Amygdala (tissue), 56 donors: ENCODE measurements at regions not wholly inside any gene's neighbourhood (a gene's known extent, or its start where the extent isn't known, plus 50 kb on each side); places are given as distances from the start of the nearest gene placed in this dataset.
A peak's percentile ranks its signal among the peaks of the same experiment; 100 is the strongest.
"Not testable (repeated sequence)": the region's sequence is repeated elsewhere in the genome, so short reads cannot be mapped to it uniquely, and the experiment has no call there.

Experiments used
- DNase-seq, 56 donors: peaks; one replicate each; lab custom pipeline; 2025; lab: John Stamatoyannopoulos, UW

DNA sequence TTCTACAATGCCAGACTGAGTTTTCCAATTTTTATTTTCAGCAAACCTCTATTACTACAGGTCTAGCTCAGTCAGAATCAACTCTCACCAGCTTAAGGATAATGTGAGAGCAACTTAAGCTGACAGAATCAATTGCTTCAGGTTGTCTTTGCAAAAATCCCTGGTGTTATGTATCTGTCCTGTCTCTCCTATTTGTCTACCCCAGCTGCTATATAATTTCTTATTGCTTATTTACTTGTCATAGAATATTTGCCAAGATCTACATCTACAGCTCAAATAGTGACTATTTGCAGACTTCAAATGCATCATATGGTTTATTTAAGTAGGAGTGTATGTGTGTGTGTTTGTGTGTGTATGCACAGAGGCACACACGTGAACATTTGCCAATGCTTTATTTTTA is 54.1 kb downstream of the FOXG1 start:
- no peak for DNase-seq

- no peak for DNase-seq
These were observed 55.4 kb downstream of the FOXG1 start for GRCh38 chr14:28821993-28822392.

- DNase-seq: no peak
These were observed 56.7 kb downstream of the FOXG1 start for GRCh38 chr14:28823245-28823644.

DNA sequence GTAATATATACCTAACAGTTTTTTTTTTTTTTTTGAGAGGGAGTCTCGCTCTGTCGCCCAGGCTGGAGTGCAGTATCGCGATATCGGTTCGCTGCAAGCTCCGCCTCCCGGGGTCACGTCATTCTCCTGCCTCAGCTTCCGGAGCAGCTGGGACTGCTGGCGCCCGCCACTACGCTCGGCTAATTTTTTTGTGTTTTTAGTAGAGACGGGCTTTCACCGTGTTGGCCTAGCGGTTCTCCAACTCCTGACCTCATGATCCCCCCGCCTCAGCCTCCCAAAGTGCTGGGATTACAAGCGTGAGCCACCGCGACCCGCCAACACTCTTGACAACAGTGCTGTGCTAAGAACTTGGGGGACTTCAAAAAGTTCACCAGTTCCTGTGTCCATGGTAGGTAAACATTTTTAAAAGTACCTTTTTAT is 63.5 kb downstream of the FOXG1 start:
- no peak for DNase-seq

DNA sequence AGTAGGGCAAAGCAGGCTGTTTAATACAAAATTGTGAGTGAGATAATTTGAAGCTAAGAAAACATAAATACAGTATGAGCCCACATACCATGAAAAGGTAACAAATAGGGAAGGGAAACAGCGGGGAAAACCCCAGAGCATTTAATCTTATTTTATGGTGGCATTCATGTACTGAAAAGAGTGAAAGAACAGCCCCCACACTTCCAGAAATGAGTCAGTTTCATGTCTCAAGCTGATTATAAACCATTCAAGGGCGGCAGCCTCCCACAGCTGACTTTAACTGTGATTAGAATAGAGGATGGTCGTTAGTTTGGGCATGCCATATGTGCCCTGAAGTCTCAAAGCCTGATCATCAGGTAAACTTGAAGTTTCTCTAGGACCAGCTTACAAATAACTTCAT is 64.5 kb downstream of the FOXG1 start:
- DNase-seq: peak in 5 of 56 donors; percentile 1 to 4 (median 2)

DNA sequence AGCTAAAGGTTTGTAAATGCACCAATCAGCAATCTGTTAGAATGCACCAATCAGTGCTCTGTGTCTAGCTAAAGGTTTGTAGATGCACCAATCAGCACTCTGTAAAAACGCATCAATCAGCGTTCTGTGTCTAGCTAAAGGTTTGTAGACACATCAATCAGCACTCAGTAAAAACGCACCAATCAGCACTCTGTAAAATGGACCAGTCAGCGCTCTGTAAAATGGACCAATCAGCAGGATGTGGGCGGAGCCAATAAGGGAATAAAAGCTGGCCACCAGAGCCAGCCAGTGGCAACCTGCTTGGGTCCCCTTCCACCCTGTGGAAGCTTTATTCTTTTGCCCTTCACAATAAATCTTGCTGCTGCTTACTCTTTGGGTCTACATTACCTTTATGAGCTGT is 76.0 kb downstream of the FOXG1 start:
- DNase-seq: not testable (repeated sequence)

- no peak for DNase-seq
These were observed 101.0 kb downstream of the FOXG1 start for GRCh38 chr14:28867571-28867970.

DNA sequence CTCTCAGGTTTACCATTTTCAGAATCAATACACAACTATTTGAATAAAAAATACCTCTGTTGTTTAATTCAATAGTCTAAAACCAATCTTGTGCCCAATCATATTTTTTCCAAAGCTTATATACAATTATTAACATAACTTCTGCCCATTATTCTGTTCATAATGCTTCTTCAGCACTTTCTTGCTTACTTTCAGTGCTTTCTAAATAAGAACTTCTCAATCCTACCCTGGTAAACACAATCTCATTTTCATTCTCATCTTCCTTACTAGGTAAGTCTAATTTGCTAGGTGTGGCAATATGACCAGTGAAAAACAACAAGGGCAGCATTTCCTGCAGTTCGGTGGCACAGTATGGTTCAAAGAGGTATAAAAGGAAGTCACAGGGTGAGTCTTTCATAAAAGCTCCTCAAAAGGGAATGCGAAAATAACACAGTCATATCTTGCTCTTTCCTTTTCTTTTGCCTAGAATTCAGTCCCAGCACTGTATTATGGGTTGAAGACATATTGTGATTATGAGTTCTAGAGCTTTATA is 103.5 kb downstream of the FOXG1 start:
- DNase-seq: no peak

DNA sequence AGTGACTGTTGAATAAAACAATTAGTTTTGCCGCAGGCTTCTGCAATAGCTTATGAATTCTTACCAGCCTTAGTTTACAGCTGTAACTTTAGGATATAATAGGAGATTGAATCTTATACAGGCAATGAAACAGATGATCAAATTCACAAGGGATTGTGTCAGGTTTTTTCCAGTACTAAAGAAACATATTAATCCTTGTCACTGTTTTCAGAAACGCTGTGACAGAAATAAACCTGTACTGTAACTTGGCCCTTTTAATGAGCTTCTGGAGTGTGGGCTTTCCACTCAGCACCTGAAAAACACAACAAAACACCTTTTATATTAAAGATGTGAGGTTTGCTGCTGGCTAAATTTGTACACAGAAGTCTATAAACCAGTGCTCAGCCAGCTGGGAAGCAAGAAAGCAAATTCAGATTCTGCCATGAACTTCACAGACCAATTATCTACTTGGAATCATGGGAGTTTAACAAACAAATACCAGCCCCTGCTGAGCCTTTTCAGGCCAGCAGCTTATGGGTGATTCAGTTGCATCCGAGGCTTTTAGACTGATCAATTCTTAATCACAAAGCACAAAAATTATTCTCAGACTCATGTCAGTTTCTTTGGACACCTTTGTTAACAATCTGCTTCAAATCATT is 109.5 kb downstream of the FOXG1 start:
- DNase-seq: no peak

DNA sequence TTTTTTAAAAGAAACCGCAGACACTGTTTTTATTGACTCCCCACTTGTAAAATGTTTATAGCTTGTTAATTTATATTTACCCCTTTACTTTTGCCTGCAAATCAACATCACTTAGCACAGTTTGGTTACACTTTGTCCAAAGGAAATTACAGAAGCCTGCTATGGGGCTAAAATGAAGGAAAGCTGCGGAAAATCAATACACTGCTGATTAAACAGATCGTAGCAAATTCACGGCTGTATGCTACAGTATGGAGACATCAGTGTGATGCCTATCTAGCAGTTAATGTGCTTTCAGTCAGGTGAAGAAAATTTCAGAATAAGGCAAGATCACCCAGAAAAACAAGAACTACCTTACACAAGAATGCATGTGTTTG is 110.0 kb downstream of the FOXG1 start:
- no peak for DNase-seq

DNA sequence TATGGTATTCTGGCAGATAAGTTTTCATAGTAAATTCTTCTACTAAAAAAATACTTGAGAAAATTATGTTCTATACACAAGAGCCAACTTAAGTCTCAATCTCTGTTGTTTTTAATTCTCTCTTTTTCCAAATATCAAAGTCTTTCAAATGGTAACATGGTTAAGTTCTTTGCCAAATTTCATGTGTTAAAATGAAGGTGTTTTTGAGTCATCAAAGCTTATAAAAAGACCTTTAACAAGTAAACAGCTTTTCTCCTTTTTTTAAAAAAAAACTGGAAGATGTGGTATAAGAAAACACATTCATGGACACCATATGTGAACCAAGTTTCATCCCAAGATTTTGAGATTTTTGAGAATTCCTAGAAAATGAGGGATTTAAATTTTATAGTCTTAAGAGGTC is 111.3 kb downstream of the FOXG1 start:
- DNase-seq: no peak

DNA sequence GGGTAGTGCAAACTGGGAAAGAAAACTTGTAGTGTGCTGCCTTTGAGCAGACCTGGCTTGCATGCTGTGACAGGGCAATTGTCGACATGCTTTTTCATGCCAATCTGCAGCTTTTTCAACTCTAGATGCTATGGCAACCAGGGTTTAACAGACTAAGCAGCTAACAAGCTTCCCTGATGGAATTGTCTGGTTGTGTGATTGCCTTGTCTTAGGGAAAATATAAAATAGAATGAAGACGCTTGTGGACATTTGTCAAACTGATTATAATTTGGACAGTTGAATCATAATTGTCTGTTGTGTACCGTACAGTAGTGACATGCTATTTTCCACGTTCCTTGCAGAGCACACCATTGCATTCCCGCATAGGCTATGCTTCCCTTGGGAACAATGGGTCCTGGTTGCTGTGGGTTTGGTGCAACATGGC is 113.0 kb downstream of the FOXG1 start:
- no peak for DNase-seq

GRCh38 chr14:28886940-28887339 is 120.4 kb downstream of the FOXG1 start:
- DNase-seq: no peak

GRCh38 chr14:28895389-28895788 is 128.8 kb downstream of the FOXG1 start:
- DNase-seq: no peak

- no peak for DNase-seq
These were observed 129.8 kb downstream of the FOXG1 start for GRCh38 chr14:28896337-28896736.

DNA sequence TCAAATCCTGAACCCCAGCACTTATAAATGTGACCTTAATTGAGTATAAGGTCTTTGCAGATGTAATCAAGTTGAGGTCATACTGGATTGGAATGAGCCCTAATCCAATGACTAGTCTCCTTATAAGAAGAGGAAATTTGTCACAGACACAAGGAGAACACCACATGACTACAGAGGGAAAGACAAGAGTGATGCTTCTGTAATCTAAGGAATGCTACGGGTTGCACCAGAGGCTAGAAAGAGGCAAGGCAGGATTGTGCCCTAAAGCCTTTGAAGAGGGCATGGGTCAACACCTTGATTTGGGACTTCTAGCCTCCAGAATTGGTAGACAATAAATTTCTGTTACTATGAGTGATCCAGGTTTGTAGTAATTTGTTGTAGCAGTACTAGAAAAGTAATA is 135.0 kb downstream of the FOXG1 start:
- no peak for DNase-seq

- no peak for DNase-seq
These were observed 136.3 kb downstream of the FOXG1 start for GRCh38 chr14:28902930-28903329.

GRCh38 chr14:28911521-28911920 is 144.9 kb downstream of the FOXG1 start:
- DNase-seq: no peak

GRCh38 chr14:28913056-28913455 is 146.5 kb downstream of the FOXG1 start:
- DNase-seq: no peak

- DNase-seq: no peak
These were observed 159.5 kb downstream of the FOXG1 start for GRCh38 chr14:28926122-28926521.

- no peak for DNase-seq
These were observed 165.4 kb downstream of the FOXG1 start for GRCh38 chr14:28931999-28932398.

- no peak for DNase-seq
These were observed 170.0 kb downstream of the FOXG1 start for GRCh38 chr14:28936601-28937000.

GRCh38 chr14:28941758-28942157 is 175.2 kb downstream of the FOXG1 start:
- DNase-seq: no peak
